HG02798 (cell line): ENCODE measurements at regions not wholly inside any gene's neighbourhood (a gene's known extent, or its start where the extent isn't known, plus 50 kb on each side); places are given as distances from the start of the nearest gene placed in this dataset.

Source experiments
- ATAC-seq: cut with Tn5 transposase; IDR thresholded peaks from one replicate; pipeline ENCODE4 v1.9.1; 2021; ENCODE audit warnings: mild to moderate bottlenecking; ENCODE audit not compliant: unreplicated experiment, poor library complexity

GRCh38 chr15:36356978-36357601 lies 222.3 kb upstream of the CDIN1 start:
- no peak for ATAC-seq

DNA sequence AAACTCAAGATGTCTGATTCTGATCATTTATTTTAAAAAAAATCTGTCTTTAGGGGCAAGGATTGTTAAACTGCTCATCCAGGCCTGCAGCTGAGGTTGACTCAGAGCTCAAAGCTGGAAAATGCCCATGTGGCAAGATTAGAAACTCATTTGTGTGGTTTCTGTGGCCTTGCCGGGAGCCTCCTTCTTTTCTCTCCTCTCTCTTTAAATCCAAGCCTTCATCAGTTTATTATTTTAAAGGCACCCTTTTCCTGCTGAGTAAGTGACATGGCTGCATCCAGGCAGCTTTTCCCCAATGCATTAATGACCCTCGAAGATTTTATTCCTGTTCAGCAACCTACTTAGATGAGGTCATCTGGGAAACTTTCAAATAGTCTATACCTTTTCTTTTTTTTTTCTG lies 221.3 kb upstream of the CDIN1 start:
- ATAC-seq = no peak

DNA sequence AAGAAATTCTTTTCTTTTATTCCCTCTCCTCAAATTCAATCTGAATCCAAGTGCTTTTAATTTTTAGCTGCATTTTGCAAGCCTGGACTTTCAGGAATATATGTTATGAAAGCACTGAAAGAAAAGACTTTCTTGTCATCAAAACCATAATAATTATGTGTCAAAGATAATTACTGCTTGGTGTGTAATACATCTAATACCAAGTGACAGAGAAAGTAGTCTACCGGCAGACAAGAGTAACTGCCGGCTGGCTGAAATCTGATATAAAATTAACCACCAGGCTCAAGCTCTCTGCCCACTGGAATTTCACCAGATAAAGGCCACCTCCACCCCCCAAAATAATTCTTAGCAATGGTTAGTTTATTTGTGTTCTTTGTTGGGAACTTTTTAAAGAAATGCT lies 220.9 kb upstream of the CDIN1 start:
- ATAC-seq = no peak

DNA sequence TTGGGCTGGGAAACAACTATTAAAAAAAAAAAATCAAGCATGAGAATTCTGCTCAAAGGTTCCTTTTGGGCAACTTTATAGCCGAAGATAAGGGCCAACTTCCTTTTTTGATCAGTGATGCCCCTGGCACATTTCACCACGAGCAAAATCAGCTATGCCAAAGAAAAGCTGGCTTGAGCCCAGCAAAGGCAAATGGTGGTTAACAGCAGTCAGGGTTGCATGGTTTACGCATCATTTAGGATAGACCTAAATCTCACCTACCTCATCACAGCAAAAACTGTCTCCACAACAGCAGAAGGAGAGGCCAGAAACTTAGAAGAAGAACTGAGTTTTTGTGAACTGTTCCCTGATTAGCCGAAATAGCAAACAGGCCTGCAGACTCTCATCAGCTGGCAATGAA lies 220.1 kb upstream of the CDIN1 start:
- no peak for ATAC-seq

DNA sequence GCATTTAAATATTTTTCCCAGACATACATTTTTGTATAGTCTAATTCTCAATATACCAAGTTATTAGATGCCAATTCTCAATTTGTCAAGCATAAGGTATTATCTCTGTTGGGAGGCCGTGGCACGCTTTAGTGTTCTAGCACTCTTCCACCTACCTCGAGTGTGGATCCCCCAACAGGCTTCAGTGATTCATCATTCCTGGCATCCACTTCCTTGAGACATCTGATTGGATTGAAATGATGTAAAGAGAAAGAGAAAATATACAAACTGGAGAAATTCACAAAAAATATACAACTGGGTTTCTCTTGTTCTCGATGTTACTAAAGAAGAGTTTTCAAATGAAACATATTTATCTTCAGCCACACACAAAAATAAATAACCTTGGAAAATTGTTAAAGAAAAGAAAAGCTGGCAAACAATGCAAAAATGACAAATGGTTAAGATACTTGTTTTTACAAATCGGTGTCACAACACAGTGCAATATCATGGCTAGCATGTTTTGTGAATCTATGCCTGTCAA lies 218.0 kb upstream of the CDIN1 start:
- ATAC-seq = no peak

DNA sequence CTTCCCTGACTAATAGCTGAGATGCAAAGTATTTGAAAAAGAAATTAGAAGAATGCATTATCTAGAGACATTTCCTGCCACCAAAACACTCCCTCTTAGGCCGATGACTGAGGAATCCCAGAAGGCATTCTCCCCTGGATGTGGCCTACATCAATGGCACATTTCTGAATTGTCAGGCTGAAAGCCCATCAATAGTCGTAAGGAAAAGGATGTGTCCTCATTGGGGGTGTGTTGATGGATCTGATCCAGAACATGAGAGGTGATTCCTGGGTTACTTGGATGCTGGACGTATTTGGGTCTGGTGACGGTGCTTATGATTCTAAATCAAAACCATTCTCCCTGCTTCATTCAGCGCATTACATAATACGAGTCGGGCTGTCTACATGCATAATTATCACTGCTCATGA lies 216.9 kb upstream of the CDIN1 start:
- ATAC-seq = no peak

GRCh38 chr15:36363335-36363734 lies 216.1 kb upstream of the CDIN1 start:
- ATAC-seq = no peak

- ATAC-seq = no peak
These were observed 215.0 kb upstream of the CDIN1 start for GRCh38 chr15:36364377-36364776.

DNA sequence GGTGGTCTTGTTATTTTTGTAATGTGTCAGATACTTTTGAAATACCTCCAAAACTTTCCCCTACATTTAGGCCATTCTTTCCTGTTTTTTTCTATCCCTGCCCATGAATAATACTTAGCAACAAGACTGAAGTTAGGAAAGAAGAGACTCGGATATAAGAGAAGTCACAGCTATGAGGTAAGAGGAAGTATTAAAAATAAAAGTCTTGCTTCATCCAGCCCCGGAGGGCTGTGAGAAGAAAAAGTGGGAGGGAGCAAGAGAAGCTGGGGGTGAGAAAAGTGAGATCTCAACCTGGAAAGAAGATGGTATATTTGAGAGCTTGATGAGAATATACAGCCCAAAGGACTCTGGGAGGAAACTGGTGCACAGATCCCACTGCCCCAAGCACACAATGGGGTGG lies 213.5 kb upstream of the CDIN1 start:
- ATAC-seq = no peak

DNA sequence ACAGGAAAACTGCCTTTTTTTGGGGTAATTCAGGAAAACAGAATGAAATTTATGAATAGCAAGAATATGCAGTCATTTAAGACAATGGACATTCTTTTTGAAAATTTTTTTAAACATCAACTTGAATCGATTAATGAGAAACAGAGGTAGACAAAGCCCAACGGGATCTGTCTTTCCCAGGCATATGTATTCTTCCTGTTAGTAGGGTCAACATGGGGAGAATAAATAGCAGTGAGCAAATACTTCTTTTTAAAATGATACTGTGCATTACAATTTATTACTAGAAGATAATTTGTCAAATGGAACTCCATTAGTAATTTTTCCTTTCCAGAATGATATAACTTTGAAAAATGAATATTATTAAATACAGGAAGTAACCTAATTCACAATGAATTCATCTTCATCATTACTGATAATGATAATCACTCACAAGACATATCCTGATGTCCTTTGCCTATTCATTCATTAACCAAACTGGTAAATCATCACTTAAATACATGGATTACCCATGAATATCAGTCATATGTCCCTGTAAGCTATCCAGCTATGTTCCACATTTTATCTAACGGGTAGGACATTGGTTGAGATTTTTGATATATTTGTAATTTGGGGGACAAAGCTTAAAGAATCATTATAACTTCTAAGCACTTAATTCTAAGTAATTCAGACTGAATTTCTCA lies 209.2 kb upstream of the CDIN1 start:
- no peak for ATAC-seq

GRCh38 chr15:36370731-36371112 lies 208.7 kb upstream of the CDIN1 start:
- ATAC-seq = no peak

- no peak for ATAC-seq
These were observed 207.9 kb upstream of the CDIN1 start for GRCh38 chr15:36371509-36371908.

DNA sequence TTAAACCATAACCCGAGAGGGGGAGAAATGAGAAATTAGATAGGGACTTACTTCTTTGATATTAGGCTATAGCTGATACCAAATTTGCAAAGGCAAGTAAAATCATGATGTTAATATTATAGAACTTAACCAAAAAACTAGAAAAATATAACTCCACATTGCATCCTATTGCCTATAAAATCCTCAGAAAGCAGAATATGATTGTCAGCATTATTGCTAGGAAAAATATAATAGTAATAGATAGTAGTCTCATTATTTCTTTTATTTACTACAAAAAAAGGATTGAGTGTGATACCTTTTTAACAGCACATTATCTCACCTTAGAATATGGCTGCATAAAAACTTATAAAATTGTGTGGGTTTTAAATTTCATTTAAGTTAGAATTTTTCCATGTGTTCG lies 206.5 kb upstream of the CDIN1 start:
- no peak for ATAC-seq

- ATAC-seq = no peak
These were observed 205.9 kb upstream of the CDIN1 start for GRCh38 chr15:36373550-36373949.

DNA sequence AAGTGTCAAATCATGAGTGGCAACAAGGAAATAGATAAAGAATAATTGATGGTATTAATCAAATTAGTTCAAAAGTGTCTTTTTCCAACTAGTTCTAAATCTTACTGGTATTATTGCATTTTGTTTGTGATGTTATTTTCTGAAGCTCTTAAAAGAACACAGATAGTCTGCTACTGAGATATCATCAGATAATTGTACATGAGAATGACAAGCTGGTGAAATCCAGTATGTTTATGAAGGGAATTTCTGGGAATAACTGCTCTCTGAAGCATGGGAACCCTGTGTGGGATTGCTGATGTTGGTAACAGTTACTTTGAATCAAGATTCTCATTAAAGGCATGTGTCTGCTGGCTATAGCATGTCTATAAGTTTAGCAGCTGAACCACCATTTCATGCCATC lies 190.3 kb upstream of the CDIN1 start:
- ATAC-seq = no peak

DNA sequence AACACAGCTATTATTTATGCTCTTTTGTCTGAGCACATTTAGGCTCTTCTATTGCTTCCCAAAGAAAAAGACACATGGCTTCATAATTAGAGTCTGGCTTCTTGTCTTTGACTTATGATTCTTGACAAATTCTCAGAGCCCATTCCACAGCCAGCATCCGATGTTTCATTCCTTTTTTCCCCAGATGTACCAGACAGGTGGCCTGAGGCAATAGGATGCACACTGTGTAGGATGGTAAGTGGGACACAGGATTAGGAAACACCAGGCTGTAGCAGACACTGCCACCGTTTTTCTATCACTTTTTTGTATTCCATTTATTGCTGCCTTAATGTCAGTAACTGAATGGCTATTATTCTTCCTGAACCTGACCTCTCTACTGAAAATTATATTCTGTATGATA lies 188.9 kb upstream of the CDIN1 start:
- no peak for ATAC-seq

GRCh38 chr15:36392676-36393266 lies 186.7 kb upstream of the CDIN1 start:
- no peak for ATAC-seq

GRCh38 chr15:36398212-36398611 lies 181.2 kb upstream of the CDIN1 start:
- no peak for ATAC-seq

DNA sequence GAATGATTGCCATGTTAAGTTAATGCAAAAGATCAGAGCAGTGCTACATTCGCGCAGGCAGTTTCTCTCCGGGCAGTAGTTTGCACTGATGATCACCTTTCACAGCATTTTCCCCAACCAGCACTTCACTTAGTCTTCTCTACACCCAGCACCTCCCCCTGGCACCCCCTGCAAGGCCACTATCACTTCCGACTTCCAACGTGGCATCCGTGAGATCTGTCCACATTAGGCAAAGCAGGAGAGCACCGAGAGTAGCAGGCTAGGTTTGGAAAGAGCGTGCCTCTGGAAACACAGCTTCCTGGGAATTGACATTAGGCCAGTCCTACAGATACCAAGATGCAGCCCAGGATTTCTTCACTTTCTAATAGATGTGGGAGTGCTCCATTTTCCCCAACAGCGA lies 180.2 kb upstream of the CDIN1 start:
- no peak for ATAC-seq

DNA sequence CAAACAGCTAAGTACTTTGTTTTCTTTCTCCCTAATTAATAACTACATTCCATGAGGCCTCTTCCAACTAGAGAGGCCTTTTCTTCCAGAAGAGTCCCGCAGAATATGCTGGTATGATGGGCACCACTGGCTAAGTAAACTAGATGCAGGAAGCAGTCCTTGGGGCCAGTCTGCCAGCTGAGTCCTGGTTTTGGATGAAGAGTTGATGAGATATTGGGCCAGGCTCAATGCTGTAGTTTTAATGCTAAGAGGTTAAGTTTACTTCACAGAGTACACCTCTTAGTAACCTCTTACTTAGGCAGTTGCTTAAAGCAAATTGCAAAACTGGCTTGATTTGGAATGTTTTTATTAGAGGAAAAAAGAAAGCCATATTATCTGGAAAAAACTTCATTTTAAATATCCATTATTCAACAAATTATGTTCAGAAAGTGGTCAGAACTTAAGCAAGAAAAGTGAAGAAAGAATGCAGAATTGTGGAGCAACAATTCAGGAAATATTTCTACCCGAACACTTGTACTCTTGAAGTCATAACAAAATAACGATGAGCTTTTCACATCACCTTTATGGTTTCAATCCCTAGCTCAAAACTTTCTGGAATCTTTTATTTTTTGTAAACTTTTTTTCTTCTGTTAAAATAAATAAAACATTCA lies 178.4 kb upstream of the CDIN1 start:
- no peak for ATAC-seq

DNA sequence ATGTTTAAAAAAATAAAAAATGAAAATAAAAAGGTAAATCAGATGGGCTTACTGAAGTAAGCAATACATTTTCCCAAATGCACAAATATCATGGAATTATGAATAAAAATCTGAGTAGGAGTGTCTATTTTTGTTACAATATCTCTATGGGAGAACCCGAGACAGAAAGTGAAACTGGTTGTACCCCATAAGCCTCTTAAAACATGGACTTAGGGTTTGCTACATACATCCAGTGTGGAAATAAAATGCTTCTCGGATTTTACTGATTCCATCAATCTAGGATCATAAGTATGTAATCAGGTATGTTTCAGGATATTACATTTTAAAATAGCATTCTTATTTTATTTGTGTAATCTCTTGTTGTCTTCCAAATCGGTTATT lies 177.8 kb upstream of the CDIN1 start:
- no peak for ATAC-seq
